H1 (cell line): ENCODE measurements at regions not wholly inside any gene's neighbourhood (a gene's known extent, or its start where the extent isn't known, plus 50 kb on each side); places are given as distances from the start of the nearest gene placed in this dataset.

Experiments
- CTCF ChIA-PET: fragments of 300-600 bp; sonication (Branson Sonifier 250); formaldehyde crosslinking; loops from one replicate; lab custom pipeline; 2021; ENCODE audit not compliant: partially characterized antibody; lab: Charles Lee
- POLR2A ChIA-PET: fragments of 300-600 bp; sonication (Branson Sonifier 250); formaldehyde crosslinking; loops from one replicate; lab custom pipeline; 2021; ENCODE audit warnings: inconsistent platforms; ENCODE audit not compliant: partially characterized antibody; lab: Charles Lee
- DNase-seq, 2 experiments: peaks; one replicate each; pipeline versions ENCODE4 v3.0.0 to v3.0.0-alpha.2; 2010 to 2022; ENCODE audit warnings: low spot score in 2 of 2, low read depth in 1 of 2, mixed read lengths in 1 of 2
- FAIRE-seq: peaks from 2 replicates; lab custom pipeline; 2011; peaks lifted over from hg19 to GRCh38; lab: Jason Lieb, UNC
- H2AFZ ChIP-seq: 2 replicates; pipeline ENCODE4 v1.8.1; 2012; ENCODE audit warnings: low read length, inconsistent platforms
- H2AK5ac ChIP-seq: 2 replicates; pipeline ENCODE4 v1.6.1; 2013; ENCODE audit warnings: low read depth, low read length
- H2BK120ac ChIP-seq: replicated peaks from 2 replicates; pipeline ENCODE3; 2013; ENCODE audit warnings: low read depth, low read length, inconsistent platforms
- H2BK12ac ChIP-seq: 2 replicates; pipeline ENCODE4 v1.6.1; 2013; ENCODE audit warnings: low read depth, low read length
- H2BK15ac ChIP-seq: 2 replicates; pipeline ENCODE4 v1.6.1; 2013; ENCODE audit warnings: low read length
- H2BK20ac ChIP-seq: 2 replicates; pipeline ENCODE4 v1.6.1; 2013; ENCODE audit warnings: low read length
- H2BK5ac ChIP-seq: 2 replicates; pipeline ENCODE4 v1.6.1; 2013; ENCODE audit warnings: low read depth, low read length
- H3K14ac ChIP-seq: 2 replicates; pipeline ENCODE4 v1.6.1; 2013; ENCODE audit warnings: inconsistent platforms; ENCODE audit not compliant: insufficient read length
- H3K18ac ChIP-seq: 2 replicates; pipeline ENCODE4 v1.6.1; 2013; ENCODE audit warnings: low read length; ENCODE audit errors: extremely low read depth
- H3K23ac ChIP-seq: 2 replicates; pipeline ENCODE4 v1.6.1; 2013; ENCODE audit warnings: inconsistent platforms; ENCODE audit not compliant: insufficient read length
- H3K23me2 ChIP-seq: 2 replicates; pipeline ENCODE4 v1.6.1; 2013; ENCODE audit warnings: low read depth, low read length
- H3K27ac ChIP-seq: 2 replicates; pipeline ENCODE4 v1.6.1; 2011; ENCODE audit warnings: low read depth, low read length, inconsistent platforms
- H3K27me3 ChIP-seq, 4 experiments: replicated peaks in 1 of 4; 1 replicate in 1 of 4; 2 replicates in 3 of 4; pipeline versions ENCODE4 v1.6.1 to v1.8.1; 2011 to 2013; ENCODE audit warnings: low read length in 3 of 4, mild to moderate bottlenecking in 3 of 4, inconsistent platforms in 2 of 4, mixed read lengths in 2 of 4, moderate library complexity in 1 of 4; ENCODE audit not compliant: control insufficient read depth in 3 of 4, insufficient read depth in 3 of 4; ENCODE audit errors: extremely low read depth in 1 of 4
- H3K36me3 ChIP-seq, 4 experiments: 2 replicates each; pipeline versions ENCODE4 v1.6.1 to v1.8.1; 2011 to 2013; ENCODE audit warnings: mild to moderate bottlenecking in 4 of 4, low read length in 3 of 4, moderate library complexity in 2 of 4, control low read depth in 1 of 4, inconsistent platforms in 1 of 4; ENCODE audit not compliant: insufficient read depth in 4 of 4, control insufficient read depth in 2 of 4
- H3K4ac ChIP-seq: replicated peaks from 2 replicates; pipeline ENCODE3; 2013; ENCODE audit warnings: low read length, low read depth, mixed read lengths, inconsistent platforms; ENCODE audit not compliant: insufficient read length
- H3K4me1 ChIP-seq, 4 experiments: replicated peaks in 1 of 4; 1 replicate in 1 of 4; 2 replicates in 3 of 4; pipeline versions ENCODE4 v1.6.1 to v1.8.1; 2011 to 2013; ENCODE audit warnings: low read length in 3 of 4, inconsistent platforms in 2 of 4, mixed read lengths in 1 of 4; ENCODE audit not compliant: insufficient read depth in 4 of 4, control insufficient read depth in 3 of 4
- H3K4me2 ChIP-seq, 2 experiments: 2 replicates each; pipeline versions ENCODE4 v1.6.1 to v1.8.1; 2011 to 2013; ENCODE audit warnings: low read depth in 2 of 2, low read length in 2 of 2, control low read depth in 1 of 2, inconsistent platforms in 1 of 2, mild to moderate bottlenecking in 1 of 2; ENCODE audit not compliant: insufficient read depth in 1 of 2
- H3K4me3 ChIP-seq, 4 experiments: fragments of 200-600, 300-600 bp in 1 of 4; sonication (generic), shearing (Covaris generic), sonication (Bioruptor Twin) in 1 of 4; 2 replicates each; pipeline versions ENCODE4 v1.5.1 to v1.8.1; 2011 to 2016; ENCODE audit warnings: low read length in 4 of 4, low read depth in 3 of 4, control low read depth in 2 of 4, inconsistent platforms in 2 of 4, mild to moderate bottlenecking in 2 of 4, mixed read lengths in 1 of 4, moderate library complexity in 1 of 4; ENCODE audit not compliant: insufficient read depth in 2 of 4; ENCODE audit errors: extremely low read depth in 1 of 4
- H3K56ac ChIP-seq: replicated peaks from 2 replicates; pipeline ENCODE3; 2013; ENCODE audit warnings: low read depth, mild to moderate bottlenecking, mixed read lengths, low read length, inconsistent platforms; ENCODE audit not compliant: insufficient read length
- H3K79me1 ChIP-seq: 2 replicates; pipeline ENCODE4 v1.6.1; 2013; ENCODE audit warnings: low read depth, low read length, control low read depth
- H3K79me2 ChIP-seq, 2 experiments: 2 replicates each; pipeline versions ENCODE4 v1.6.1 to v1.8.1; 2012 to 2013; ENCODE audit warnings: low read length in 2 of 2, mild to moderate bottlenecking in 2 of 2, inconsistent platforms in 1 of 2; ENCODE audit not compliant: insufficient read depth in 2 of 2, control insufficient read depth in 1 of 2
- H3K9ac ChIP-seq, 4 experiments: replicated peaks in 1 of 4; 1 replicate in 1 of 4; 2 replicates in 3 of 4; pipeline versions ENCODE4 v1.6.1 to v1.8.1; 2011 to 2013; ENCODE audit warnings: low read depth in 3 of 4, low read length in 3 of 4, control low read depth in 2 of 4, mild to moderate bottlenecking in 2 of 4, moderate library complexity in 2 of 4, inconsistent platforms in 1 of 4; ENCODE audit errors: extremely low read depth in 1 of 4
- H3K9me3 ChIP-seq, 2 experiments: 2 replicates each; pipeline versions ENCODE4 v1.6.1 to v1.8.1; 2012 to 2013; ENCODE audit warnings: mild to moderate bottlenecking in 2 of 2, moderate library complexity in 2 of 2, control low read depth in 1 of 2, inconsistent platforms in 1 of 2, low read depth in 1 of 2, low read length in 1 of 2, mixed read lengths in 1 of 2; ENCODE audit not compliant: insufficient read depth in 2 of 2
- H4K20me1 ChIP-seq, 2 experiments: replicated peaks in 1 of 2; 2 replicates each; pipeline versions ENCODE3 to v1.8.1; 2011 to 2013; ENCODE audit warnings: inconsistent platforms in 2 of 2, low read length in 2 of 2, mild to moderate bottlenecking in 1 of 2; ENCODE audit not compliant: insufficient read depth in 2 of 2, control insufficient read depth in 1 of 2
- H4K5ac ChIP-seq: 2 replicates; pipeline ENCODE4 v1.6.1; 2013; ENCODE audit warnings: low read length, low read depth, mixed read lengths, inconsistent platforms; ENCODE audit not compliant: insufficient read length
- H4K8ac ChIP-seq: 2 replicates; pipeline ENCODE4 v1.8.0; 2013; ENCODE audit warnings: mild to moderate bottlenecking, moderate library complexity, low read length, inconsistent platforms; ENCODE audit not compliant: insufficient read depth; ENCODE audit errors: extremely low read depth
- H4K91ac ChIP-seq: replicated peaks from 2 replicates; pipeline ENCODE3; 2013; ENCODE audit warnings: low read length, mixed read lengths, inconsistent platforms; ENCODE audit not compliant: insufficient read length
- CTCF ChIP-seq, 3 experiments: IDR thresholded peaks; 1 replicate in 2 of 3; 2 replicates in 1 of 3; pipeline versions ENCODE4 v1.5.1 to v1.6.1; 2011; ENCODE audit warnings: low read length in 3 of 3, mild to moderate bottlenecking in 3 of 3, inconsistent platforms in 2 of 3, low read depth in 1 of 3, moderate library complexity in 1 of 3; ENCODE audit not compliant: insufficient read depth in 1 of 3; ENCODE audit errors: control extremely low read depth in 1 of 3
- JUN ChIP-seq: IDR thresholded peaks from 2 replicates; pipeline ENCODE4 v1.6.1; 2011; ENCODE audit warnings: low read depth, mild to moderate bottlenecking, improper control_type of control experiment, low read length
- SIRT6 ChIP-seq: IDR thresholded peaks from one replicate; pipeline ENCODE4 v1.7.1; 2012; ENCODE audit warnings: low read length, inconsistent platforms
- WGBS, 2 experiments: shearing (Covaris generic) in 1 of 2; methylation state at CpG; one replicate each; pipeline versions ENCODE4 v1.1.6 to v1.1.7; 2013 to 2015; ENCODE audit warnings: low lambda C conversion rate in 2 of 2, mixed read lengths in 2 of 2, inconsistent platforms in 1 of 2, low coverage in 1 of 2, missing lambda C conversion rate in 1 of 2; ENCODE audit not compliant: insufficient replicate concordance in 2 of 2, insufficient coverage in 1 of 2, insufficient read length in 1 of 2; ENCODE audit errors: extremely low coverage in 1 of 2, missing lambda C conversion rate in 1 of 2; 5-methylcytosine and 5-hydroxymethylcytosine counted together

GRCh38 chr13:64756621-64757020 lies 2473.5 kb downstream of the PCDH9 start:
- H3K4me1 ChIP-seq, result peaks cover 0 to 9% (median 3%) of the 10 kb centered on the region in 4 experiments; a peak in 2 of 7 replicates
- H2AFZ ChIP-seq, result no peak overlapping the region
- H2AK5ac ChIP-seq, result no peak overlapping the region
- DNase-seq (no peak), FAIRE-seq (no peak)
- no peaks in the 10 kb centered on the region for H3K9me3 ChIP-seq
- H4K5ac ChIP-seq, result no peak overlapping the region
- H4K8ac ChIP-seq, result no peak overlapping the region
- H3K4me3 ChIP-seq, result no peak overlapping the region
- H3K36me3 ChIP-seq, result no peaks in the 10 kb centered on the region
- H3K56ac ChIP-seq, result no peak overlapping the region
- H3K4ac ChIP-seq, result no peak overlapping the region
- no peak overlapping the region for H2BK12ac ChIP-seq
- no peak overlapping the region for H2BK15ac ChIP-seq
- H2BK20ac ChIP-seq, result no peak overlapping the region
- no peak overlapping the region for H3K9ac ChIP-seq
- 83% methylated on average over 1 of the region's 1 CpG; no CpG with 5 or more reads in 1 of the 2 experiments for WGBS, 2 experiments
- no peaks in the 10 kb centered on the region for H3K23me2 ChIP-seq
- H4K91ac ChIP-seq, result no peak overlapping the region
- H2BK5ac ChIP-seq, result no peak overlapping the region
- H3K79me2 ChIP-seq, result no peaks in the 10 kb centered on the region
- no peak overlapping the region for H3K18ac ChIP-seq
- H3K27me3 ChIP-seq, result no peaks in the 10 kb centered on the region
- no peak overlapping the region for H2BK120ac ChIP-seq
- H3K23ac ChIP-seq, result no peak overlapping the region
- H3K27ac ChIP-seq, result no peak overlapping the region
- ChIA-PET CTCF (no interaction called here), POLR2A (no interaction called here)
- no peak overlapping the region for H3K4me2 ChIP-seq
- H4K20me1 ChIP-seq, result no peaks in the 10 kb centered on the region
- H3K14ac ChIP-seq, result no peak overlapping the region
- H3K79me1 ChIP-seq, result no peaks in the 10 kb centered on the region
- TF ChIP-seq CTCF (IDR thresholded peaks at IDR 0.05; ENCODE audit: control extremely low read depth in 1 of 3, insufficient read depth in 1 of 3, low read depth in 1 of 3, low read length in 3 of 3) (no peak), SIRT6 (no peak), JUN (no peak)
